Fibroblast of peridontal ligament (primary cell): ENCODE measurements at regions not wholly inside any gene's neighbourhood (a gene's known extent, or its start where the extent isn't known, plus 50 kb on each side); places are given as distances from the start of the nearest gene placed in this dataset.

Experiments used
- DNase-seq: peaks from one replicate; pipeline ENCODE4 v3.0.0-alpha.2; 2010; ENCODE audit errors: extremely low read depth

DNA sequence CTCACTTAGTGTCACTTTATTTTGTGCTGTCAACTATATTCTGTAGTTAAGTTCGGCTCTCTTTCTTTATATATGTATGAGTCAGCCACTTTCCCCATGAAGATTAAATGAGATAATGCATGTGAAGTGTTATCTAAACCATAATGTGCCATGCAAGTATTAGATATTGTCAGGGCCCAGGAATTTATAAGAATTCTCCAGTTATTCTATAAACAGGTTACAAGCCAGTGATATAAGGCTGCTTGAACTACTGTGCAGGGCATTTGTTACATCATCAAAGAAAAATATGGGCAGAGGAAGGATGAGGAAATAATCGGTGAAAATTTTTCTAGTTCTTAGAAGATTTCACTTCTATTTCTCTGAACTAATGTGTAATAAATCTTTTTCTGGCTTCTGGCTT, 1049.0 kb upstream of the NR2F2 start:
- DNase-seq: no peak

DNA sequence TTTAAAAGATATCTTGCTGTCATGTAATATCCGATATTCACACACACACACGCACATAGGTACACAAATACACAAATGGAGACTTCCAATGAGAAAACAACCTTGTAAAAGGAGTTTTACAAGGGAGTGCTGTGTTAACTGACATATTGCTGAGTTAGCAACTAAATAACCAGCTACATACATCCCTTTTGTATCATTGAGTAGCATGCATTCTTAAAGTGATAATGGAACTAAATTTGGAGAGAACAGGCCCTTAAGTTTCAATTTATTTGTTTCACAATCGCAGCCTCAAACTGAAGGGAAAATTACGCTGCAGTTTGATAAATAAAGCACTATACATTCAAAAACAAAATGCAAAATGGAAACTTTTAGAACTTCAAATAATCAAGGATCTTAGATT, 1046.0 kb upstream of the NR2F2 start:
- no peak for DNase-seq

DNA sequence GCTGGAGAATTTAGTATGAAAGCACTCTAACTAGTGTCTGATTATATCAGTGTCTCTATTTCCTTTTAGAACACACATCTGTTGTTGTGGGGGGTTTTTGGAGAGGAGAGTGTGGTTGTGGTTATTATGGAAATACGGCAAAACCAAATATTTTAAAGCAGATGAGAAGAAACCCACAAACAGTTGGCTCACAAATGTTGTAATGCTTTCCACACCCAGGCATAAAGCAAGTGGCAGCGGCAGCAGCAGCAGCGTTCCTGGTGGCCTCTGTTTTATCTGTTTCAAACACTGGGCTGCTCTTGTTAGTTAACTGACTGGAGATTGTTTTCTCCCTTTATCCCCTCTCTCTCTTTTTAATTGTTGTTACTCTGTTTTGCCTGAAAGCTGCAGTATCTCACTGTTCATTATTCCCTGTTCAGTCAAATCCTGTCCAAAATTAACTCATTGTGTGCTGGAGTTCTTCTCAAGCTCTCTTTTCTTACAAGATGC, 1045.5 kb upstream of the NR2F2 start:
- peak; percentile 76 for DNase-seq

DNA sequence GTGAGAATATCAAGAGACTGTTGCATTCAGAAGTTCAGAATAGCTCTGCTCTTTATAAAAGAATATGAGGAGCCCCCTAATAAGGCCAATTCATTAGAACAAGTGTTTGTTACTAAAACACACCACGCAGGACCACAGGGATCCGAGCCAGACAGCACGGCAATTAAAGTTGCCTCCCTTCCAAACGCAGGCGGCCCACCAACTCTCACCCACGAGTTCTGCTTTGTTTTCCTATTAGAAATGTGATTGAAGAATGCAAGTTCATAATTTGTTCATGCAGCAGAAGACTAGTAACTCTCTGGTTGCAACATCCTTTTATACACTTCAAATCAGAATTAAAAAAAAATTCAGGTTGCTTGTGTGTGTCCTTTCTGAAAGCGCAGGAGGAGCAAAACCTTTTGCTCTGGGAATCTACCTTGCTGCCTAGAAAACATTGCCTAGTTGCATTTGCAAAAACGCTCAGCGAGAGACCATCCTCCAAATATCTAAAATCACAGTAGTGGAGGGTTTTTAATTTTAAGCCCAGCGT, 1044.1 kb upstream of the NR2F2 start:
- no peak for DNase-seq

DNA sequence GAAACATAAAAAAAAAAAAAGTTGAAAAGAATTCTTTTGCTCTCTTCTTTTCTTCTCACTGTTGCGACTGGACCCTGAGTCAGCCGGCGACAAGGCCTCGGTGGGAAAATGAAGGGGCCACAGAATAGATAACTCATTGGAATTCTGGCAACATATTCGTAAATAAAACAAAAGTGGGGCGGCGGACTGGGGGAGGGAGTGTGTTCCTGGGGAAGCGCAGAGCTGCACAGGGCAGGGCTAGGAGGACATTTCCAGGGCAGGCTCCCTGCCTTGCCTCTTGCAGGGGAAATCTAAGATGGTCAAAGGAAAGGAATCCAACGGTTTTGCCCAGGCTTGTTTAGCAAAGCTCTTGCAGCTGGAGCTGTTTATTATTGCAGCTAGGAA, 1042.8 kb upstream of the NR2F2 start:
- no peak for DNase-seq

DNA sequence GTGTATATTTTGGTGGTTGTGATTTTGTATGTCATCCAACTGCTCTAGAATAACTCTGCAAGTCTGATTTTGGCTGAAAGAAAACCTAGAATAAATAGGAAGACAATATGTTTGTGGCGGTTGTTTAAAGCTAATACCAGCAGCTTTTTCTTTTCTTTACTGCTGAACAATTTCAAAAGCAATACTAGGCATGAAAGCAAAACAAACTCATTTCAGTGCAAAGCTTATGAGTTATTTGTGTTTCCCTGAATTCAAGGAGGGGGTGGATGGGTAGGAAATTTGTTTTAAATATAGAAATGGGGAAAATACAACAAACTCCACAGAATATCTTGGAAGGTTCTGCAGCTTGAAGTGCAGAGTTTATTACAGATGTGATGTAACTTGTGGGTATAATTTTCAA, 1041.9 kb upstream of the NR2F2 start:
- DNase-seq: no peak

DNA sequence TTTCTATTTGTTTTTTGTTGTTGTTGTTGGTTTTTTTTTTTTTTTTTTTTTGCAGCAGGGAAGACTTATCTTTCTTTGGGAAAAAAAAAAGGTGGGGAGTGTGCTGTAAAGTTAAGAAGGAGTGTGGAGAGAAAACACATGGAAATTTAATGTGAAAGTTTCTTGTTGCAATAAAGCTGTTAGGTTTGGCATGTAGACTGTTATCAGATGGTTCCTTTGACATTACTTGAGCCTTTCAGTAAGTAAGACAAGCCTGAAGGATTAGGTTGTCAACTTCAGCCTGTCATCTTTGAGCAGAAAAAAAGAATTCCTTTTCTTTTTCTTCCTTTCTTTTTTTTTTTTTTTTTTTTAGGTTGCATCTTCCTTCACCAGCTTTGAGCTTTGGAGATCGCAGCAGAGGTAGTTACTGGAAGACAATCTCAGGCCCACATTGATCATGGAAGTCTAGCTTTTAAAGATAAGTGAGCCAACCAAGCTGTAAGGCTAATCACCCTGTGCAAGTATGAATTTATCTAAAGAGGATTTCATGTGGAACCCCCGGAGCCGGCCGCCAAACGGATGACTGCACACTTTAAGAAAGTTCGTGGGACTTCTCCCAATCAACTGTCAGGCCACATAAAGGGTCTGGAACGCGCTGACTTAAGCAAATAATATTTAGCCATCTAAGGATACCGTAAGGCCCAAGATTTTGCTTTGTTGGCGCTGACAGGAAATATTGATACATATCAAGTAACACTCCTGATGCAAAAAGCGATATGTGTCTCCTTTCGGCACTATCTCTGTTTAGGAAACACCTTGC, 1040.1 kb upstream of the NR2F2 start:
- DNase-seq: no peak

DNA sequence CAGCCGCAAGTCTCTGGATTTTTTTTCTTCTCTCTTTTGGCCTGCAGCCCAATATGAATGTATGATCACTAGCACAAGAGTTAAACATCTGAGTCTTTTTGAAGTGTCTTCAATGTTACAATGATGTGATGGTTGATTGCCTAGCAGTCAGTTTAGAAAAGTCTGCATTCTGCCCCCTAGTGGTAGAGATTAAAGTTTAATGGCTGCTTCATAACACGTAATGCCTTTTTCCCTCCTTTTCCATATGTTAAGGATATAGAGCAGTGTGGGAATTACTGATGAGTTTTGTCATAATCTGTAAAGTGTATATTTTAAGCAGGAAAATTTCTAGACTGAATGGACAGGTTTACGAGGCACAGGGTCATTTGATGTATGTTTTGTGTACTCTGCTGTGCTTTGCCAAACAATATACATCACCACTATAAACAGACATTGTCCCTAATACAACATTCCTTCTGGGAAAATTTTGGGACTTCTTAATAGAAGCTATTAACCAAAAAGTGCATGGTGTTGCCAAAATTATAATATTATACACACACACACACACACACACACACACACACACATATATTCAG, 1038.5 kb upstream of the NR2F2 start:
- DNase-seq: peak; percentile 54

DNA sequence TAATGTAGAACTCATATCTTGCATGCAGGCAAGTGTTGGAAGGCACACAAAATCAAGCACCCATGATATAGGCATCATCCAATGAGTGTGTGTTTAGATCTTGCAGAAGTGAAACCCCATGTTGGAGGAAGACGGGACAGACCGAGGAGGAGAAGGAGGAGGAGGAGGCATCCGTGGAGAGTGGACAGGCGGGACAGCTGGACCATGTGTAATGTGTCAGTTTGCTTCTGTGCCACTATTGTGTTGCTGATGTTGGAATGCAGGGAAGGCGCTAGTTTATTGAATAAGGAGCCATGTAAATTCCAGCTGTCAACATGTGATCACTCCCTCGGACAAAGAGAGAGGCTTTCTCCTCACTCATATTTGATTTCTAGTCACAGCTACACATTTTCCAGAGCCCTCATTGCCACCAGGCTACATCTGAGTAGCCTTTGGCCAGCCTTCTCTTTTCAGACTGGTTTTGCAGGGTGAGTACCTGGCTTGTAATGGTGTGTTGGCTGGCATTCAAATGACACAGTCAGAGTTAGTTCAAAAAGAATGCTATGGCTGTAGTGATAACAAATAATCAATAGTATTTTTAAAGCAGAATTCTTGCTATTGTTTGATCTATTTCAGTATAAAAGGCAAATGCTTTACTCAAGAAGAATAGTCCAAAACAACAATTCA, 1037.6 kb upstream of the NR2F2 start:
- DNase-seq: no peak

DNA sequence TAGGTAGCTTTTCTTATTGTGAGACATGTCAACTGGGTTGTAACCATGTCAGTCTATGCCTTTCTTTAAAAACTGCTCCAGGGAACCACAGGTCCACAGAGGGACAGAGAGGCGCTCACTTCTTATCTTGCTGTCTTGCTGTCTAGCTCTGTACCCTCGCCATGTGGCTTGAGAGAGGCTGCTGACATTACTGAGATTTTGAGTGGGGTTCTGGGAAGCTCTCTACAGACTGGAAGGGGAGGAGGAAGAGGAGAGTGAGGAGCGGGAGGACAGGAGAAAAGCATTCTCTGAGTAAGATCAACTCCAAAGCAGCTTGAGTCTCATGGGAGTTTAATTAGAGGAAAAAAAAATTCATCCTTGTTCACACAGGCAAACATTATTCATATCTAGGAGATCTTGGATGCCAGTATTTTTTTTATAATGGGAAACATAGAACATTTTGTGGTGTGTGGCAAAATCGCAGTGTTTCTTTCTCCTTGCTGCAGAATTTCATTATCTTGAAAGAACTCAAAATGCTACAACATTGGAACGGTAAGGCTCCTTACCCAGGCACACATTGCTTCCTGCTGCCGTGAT, 1037.0 kb upstream of the NR2F2 start:
- DNase-seq: peak; percentile 45

DNA sequence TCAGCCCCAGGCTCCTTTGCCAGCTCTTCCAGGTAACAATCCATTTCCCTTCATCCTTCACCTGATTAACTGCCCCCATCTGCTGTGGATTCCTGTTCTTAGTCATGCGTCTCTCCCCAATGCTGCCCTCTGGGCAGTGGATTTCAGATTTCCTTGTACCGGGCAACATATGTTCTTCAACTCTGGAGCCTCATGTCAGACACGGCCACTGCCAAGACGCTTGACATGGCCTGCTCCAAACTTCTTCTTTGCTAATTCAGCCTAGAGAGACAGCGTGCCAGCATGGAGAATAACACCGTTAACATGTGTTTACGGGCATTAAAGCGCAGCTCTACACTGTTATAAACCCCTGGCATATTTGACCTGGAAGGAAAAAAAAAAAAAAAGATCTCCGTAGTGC, 1035.1 kb upstream of the NR2F2 start:
- DNase-seq: no peak

DNA sequence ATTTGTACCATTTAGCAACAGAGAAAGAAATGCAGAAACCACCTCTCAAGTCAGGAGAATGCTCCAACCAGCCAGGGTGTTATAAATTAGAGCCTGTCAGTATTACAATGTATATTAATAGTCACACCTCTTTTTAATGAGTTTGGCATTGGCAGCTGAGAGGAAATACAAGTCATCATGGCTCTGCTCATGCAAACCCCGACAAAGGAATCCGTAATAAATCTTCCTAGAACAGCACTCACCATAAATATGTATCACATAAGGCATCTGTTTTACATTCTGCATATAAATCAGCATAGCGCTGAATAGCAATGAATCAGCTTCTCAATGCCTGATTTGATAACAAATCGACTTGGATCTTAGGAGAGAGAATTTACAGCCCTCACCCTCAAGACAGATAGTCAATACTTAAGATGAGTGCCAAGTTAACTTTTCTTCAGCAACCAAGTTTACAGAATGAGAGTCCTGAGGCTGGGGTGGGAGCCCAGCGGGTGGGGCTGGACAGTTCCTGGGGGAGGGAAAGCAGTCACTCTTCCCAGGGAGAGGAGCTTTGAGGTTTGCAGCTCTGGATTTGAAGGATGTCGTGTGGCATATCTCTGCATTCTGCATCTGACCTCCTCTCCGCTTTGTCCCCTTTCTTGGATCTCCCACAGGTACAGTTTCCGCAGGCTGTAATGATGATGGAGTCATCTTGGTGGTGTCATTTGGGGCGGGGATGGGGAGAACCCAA, 1034.4 kb upstream of the NR2F2 start:
- DNase-seq: no peak

DNA sequence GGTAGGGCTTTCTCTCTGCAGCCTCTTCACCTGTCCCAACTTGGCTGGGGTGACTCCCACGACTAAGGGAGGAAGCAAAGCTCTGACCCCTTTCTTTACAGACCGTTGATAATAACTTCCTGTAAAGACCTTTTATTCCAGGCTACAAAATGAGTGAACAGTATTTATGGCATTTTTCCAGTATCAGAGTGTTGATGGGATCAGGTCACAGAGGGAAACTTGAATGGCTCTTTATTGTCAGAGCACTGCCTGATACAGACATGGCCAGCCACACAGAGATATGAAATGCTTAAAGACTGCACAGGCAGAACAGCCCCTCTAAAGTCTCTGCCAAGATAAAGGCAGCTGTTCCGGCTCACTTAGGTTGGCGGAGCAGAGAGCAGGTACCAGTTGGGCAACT, 1033.9 kb upstream of the NR2F2 start:
- DNase-seq: no peak

DNA sequence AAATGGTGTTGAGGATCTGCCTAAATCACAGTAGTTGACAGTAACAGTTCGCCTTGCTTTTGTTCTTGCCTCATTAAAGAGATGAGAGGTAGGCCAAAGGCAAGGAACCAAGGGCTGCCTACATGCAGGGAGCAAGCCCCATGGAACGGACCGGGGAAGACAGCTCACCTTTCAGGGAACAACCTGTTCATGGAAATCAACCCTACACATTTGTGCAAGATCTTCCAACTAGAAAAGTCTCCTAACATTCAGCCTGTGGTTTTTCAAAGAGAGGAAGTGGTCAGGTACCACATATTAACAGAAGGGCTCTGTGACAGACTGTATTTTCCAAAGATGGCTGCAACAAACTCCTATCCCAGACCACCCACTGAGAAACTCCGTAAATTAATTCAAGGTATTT, 1031.8 kb upstream of the NR2F2 start:
- no peak for DNase-seq

DNA sequence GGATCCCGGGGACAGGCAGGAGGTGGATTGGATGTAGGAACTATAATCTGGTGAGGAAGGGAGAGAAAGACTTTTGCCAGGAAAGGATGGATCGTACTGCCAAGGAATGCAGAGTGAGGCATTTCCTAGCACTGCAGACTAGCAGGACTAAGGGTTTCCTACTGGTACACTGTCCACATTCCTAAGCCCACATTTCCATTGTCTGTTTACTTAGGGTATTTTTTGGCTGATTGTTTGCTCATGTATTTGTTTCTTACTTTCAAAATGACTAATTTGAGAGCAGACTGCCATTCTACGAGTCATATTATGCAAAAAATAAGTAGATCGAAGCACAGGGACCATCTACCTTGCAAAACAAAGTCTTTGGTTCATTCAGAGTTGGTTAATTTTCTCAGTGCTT, 1029.5 kb upstream of the NR2F2 start:
- peak; percentile 63 for DNase-seq

DNA sequence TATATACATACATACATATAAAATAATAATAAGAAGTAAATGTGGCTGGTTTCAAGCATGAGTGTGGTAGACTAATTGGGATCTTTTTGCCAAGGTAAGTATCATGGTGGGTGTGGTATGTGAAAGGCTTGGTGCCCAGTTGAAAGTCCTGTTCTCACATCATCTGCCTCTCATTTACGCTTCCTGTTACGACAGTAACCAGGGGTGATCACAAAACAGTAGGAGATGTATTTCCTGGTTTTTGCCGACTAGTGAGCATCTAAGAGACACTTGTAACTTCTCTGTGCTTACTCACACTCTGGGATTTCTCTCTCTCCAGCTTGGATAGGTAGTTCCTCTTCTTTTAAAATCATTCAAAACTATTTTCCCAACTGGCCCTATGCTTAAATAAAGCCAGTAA, 1028.3 kb upstream of the NR2F2 start:
- no peak for DNase-seq

DNA sequence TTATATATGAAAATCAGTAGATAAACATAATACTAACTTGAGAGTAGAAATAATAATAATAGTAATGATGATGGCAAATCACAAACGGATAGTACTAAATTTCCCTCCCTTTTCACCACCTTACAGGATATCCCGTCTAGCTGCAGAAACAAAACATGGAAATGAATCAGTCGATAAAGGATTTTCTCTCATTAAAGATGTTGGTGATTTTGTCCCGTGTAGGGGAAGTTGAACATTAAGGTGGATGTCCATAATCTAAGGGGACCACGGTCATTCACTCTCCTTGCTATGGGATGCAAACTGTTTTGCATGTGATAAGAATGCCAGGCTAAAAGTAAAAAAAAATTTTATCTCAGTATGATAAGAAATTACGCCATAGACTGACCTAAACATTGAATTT, 1027.7 kb upstream of the NR2F2 start:
- DNase-seq: no peak

DNA sequence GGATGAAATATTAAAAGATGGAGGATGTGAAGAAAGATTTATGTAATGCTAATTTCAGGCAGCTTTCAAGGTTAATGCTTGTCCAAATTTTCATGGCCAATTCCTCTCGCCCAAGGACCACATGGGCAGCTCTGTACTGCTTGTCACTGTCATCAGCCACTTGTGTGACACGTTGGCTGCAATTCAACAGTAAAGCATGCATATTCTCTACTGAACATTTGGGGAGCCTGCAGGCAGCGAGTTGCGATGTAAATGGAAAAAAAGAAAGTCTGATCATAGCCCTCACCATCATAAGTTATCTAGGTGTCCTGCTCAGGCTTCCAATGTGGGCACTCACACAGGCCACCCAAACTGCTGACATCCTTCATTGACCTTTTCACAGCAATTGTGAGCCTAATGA, 1026.8 kb upstream of the NR2F2 start:
- DNase-seq: no peak

DNA sequence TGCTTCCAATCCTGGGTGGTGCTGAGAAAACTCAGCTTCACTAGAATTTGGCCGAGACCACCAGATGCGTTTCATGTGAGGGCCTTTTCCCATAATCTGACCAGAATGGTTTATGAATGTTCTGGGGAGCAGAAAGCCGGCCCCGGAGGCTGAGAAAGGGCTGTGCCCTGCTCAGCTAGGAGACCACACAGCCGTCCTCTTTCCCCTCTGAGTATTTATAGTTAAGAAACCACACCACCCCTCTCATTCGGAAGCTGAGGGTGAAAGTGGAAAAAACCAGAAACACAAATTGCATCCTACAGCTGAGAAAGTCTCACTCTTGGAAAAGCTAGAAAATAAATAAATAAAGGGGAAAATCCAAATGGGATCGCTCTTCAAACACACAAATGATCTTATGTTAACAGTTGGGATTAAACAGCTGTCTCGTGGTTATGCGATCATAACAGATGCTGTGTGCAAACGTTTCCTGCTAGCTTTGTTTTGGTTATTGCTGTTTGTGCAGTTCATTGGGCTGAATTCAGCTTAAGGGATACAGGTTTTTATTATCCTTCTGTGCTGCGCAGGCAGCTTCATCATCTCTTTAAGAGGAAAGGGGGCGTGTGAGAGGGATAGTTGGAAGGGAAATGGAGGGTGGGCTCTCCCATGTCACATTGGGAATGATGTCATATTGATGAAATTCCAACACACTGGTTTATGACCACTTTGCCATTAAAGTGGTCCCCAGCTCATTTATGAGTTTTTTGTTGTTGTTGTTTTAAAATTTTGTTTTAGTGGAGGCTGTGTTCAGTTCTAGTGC, 1026.2 kb upstream of the NR2F2 start:
- peak; percentile 80 for DNase-seq

DNA sequence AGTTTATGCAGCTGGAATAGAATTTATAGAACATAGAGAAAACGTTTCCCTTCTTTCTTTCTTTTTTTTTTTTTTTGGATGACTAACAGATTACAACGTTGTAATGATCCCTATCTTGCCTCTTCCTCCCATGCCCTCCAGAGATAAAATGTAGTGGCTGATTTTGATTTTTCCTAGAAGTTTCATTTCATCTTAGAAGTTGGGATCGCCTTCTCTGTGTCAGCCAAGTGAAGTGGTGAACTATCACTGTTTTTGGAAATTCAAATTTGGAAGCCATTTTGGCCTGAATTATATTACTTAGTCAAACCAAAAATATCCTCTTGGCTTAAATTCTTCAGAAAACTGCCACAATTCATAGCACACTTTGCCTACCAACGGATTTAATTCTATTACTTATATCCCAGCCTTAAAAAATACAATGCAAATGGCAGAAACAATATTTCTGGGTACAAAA, 1025.5 kb upstream of the NR2F2 start:
- DNase-seq: no peak

DNA sequence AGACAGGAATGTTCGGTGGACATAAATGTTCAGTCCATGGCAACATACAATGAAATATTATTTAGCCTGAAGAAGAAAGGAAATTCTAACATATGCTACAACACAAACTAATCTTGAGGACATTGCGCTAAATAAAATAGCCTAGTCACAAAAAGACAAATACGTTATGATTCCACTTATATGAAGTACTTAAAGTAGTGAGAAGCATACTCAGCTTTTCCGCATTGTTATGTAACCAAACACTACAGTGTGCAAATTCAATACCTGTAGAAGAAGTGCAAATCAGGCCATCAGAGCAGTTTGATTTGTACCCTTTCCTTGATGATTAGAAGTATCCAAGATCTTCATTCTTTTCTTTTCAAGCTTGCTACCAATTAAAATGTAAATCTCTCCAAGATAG, 1023.4 kb upstream of the NR2F2 start:
- no peak for DNase-seq
